GM12878 (cell line): ENCODE measurements at regions not wholly inside any gene's neighbourhood (a gene's known extent, or its start where the extent isn't known, plus 50 kb on each side); places are given as distances from the start of the nearest gene placed in this dataset.

Source experiments
- ASH2L ChIP-seq: fragments of 300-600, 200-600 bp; sonication (generic); IDR thresholded peaks from 2 replicates; pipeline ENCODE4 v1.6.1; 2017; ENCODE audit warnings: low read depth, mild to moderate bottlenecking, borderline replicate concordance
- ATF2 ChIP-seq: IDR thresholded peaks from 2 replicates; pipeline ENCODE4 v1.6.1; 2012; ENCODE audit warnings: low read length, inconsistent platforms
- CHD2 ChIP-seq: IDR thresholded peaks from 2 replicates; pipeline ENCODE4 v1.6.1; 2011; ENCODE audit warnings: low read depth, low read length, improper control_type of control experiment, borderline replicate concordance
- EZH2 ChIP-seq: IDR thresholded peaks from 2 replicates; pipeline ENCODE4 v1.6.1; 2012; ENCODE audit warnings: low read depth, mild to moderate bottlenecking, control low read depth, inconsistent platforms, low read length, borderline replicate concordance; ENCODE audit not compliant: control insufficient read depth
- GABPA ChIP-seq: IDR thresholded peaks from 2 replicates; pipeline ENCODE4 v1.6.1; 2014; ENCODE audit warnings: antibody characterized with exemption, low read depth, mild to moderate bottlenecking, inconsistent platforms
- NRF1 ChIP-seq: conservative IDR thresholded peaks from 2 replicates; pipeline ENCODE4 v1.6.1; 2011; ENCODE audit warnings: mild to moderate bottlenecking, low read depth, low read length, improper control_type of control experiment
- POLR2A ChIP-seq: IDR thresholded peaks from 2 replicates; pipeline ENCODE4 v1.6.1; 2011; ENCODE audit warnings: low read depth, mild to moderate bottlenecking, low read length
- POLR2AphosphoS5 ChIP-seq: IDR thresholded peaks from 2 replicates; pipeline ENCODE4 v1.6.1; 2011; ENCODE audit warnings: mild to moderate bottlenecking, low read length, inconsistent platforms
- RAD21 ChIP-seq: IDR thresholded peaks from 2 replicates; pipeline ENCODE4 v1.6.1; 2011; ENCODE audit warnings: mild to moderate bottlenecking, low read depth, low read length, moderate library complexity; ENCODE audit not compliant: insufficient read depth
- SIN3A ChIP-seq: IDR thresholded peaks from 2 replicates; pipeline ENCODE4 v1.6.1; 2012; ENCODE audit warnings: low read depth, low read length, improper control_type of control experiment
- SMC3 ChIP-seq: IDR thresholded peaks from 2 replicates; pipeline ENCODE4 v1.6.1; 2011; ENCODE audit warnings: low read length, improper control_type of control experiment, borderline replicate concordance
- USF2 ChIP-seq: IDR thresholded peaks from 2 replicates; pipeline ENCODE4 v1.6.1; 2011; ENCODE audit warnings: low read depth, low read length, improper control_type of control experiment, borderline replicate concordance
- TF ChIP-seq, protein P1 (sequence below), 3 experiments: IDR thresholded peaks in 2 of 3; conservative IDR thresholded peaks in 1 of 3; 2 replicates each; pipeline ENCODE4 v1.5.1; 2011; ENCODE audit warnings: low read depth in 3 of 3, low read length in 3 of 3, mild to moderate bottlenecking in 3 of 3, control low read depth in 2 of 3, moderate library complexity in 2 of 3, inconsistent platforms in 1 of 3, mixed read lengths in 1 of 3; ENCODE audit not compliant: control insufficient read depth in 2 of 3, insufficient read depth in 1 of 3; ENCODE audit errors: extremely low read depth in 1 of 3

DNA sequence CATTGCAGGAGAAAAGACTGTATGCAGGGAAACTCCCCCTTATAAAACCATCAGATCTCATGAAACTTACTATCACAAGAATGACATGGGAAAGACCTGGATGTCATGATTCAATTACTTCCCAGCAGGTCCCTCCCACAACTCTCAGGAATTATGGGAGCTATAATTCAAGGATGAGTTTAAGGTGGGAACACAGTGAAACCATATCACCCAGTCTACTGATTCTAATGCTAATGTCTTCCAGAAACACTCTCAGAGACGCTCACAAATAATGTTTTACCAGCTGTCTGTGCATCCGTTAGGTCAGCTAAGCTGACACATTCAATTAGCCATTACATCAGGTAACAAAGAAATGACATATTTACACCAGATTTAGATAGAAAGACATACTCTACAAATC lies 637.9 kb downstream of the NLGN4Y start:
- TF ChIP-seq GABPA (no peak), NRF1 (no peak), SIN3A (no peak), CHD2 (no peak), ATF2 (no peak), ASH2L (no peak), POLR2AphosphoS5 (no peak), POLR2A (no peak), EZH2 (no peak), RAD21 (no peak), SMC3 (no peak), USF2 (no peak)
- TF ChIP-seq, protein P1, sequence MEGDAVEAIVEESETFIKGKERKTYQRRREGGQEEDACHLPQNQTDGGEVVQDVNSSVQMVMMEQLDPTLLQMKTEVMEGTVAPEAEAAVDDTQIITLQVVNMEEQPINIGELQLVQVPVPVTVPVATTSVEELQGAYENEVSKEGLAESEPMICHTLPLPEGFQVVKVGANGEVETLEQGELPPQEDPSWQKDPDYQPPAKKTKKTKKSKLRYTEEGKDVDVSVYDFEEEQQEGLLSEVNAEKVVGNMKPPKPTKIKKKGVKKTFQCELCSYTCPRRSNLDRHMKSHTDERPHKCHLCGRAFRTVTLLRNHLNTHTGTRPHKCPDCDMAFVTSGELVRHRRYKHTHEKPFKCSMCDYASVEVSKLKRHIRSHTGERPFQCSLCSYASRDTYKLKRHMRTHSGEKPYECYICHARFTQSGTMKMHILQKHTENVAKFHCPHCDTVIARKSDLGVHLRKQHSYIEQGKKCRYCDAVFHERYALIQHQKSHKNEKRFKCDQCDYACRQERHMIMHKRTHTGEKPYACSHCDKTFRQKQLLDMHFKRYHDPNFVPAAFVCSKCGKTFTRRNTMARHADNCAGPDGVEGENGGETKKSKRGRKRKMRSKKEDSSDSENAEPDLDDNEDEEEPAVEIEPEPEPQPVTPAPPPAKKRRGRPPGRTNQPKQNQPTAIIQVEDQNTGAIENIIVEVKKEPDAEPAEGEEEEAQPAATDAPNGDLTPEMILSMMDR (IDR thresholded peaks at IDR 0.05 in 2 of 3, conservative IDR thresholded peaks at IDR 0.05 in 1 of 3; ENCODE audit: control insufficient read depth in 2 of 3, extremely low read depth in 1 of 3, insufficient read depth in 1 of 3, low read depth in 3 of 3, low read length in 3 of 3): no peak
